Lung (tissue), 11 donors: ENCODE measurements at regions not wholly inside any gene's neighbourhood (a gene's known extent, or its start where the extent isn't known, plus 50 kb on each side); places are given as distances from the start of the nearest gene placed in this dataset.

Experiments
- ATAC-seq: fragments of 200-7000 bp; cut with Tn5 transposase; one replicate; pipeline ENCODE4 v1.9.1; 2020; ENCODE audit warnings: moderate number of reproducible peaks; ENCODE audit not compliant: insufficient read depth, low FRiP score
- DNase-seq, 3 donors: peaks; one replicate each; pipeline ENCODE4 v3.0.0-alpha.2; 2013 to 2017
- H3K27ac ChIP-seq, 2 donors: one replicate each; pipeline ENCODE4 v1.5.1; 2013; ENCODE audit warnings: mild to moderate bottlenecking in 2 of 2, moderate library complexity in 2 of 2, control low read depth in 1 of 2, inconsistent platforms in 1 of 2, low read depth in 1 of 2, low read length in 1 of 2
- H3K27me3 ChIP-seq, 3 donors: one replicate each; pipeline ENCODE4 v1.5.1; 2013; ENCODE audit warnings: low read length in 2 of 3; ENCODE audit not compliant: control insufficient read depth in 3 of 3, insufficient read depth in 3 of 3
- H3K36me3 ChIP-seq, 4 donors: one replicate each; pipeline ENCODE4 v1.5.1; 2013; ENCODE audit warnings: low read length in 4 of 4, mild to moderate bottlenecking in 1 of 4, moderate library complexity in 1 of 4; ENCODE audit not compliant: control insufficient read depth in 4 of 4, insufficient read depth in 4 of 4
- H3K4me1 ChIP-seq, 5 donors: one replicate each; pipeline ENCODE4 v1.5.1; 2013; ENCODE audit warnings: low read length in 5 of 5, mild to moderate bottlenecking in 2 of 5, moderate library complexity in 1 of 5; ENCODE audit not compliant: control insufficient read depth in 5 of 5, insufficient read depth in 5 of 5
- H3K4me3 ChIP-seq: one replicate; pipeline ENCODE4 v1.5.1; 2013; ENCODE audit warnings: mild to moderate bottlenecking, control low read depth, moderate library complexity
- H3K9ac ChIP-seq, 2 donors: one replicate each; pipeline ENCODE4 v1.5.1; 2013; ENCODE audit warnings: low read length in 2 of 2, control low read depth in 1 of 2; ENCODE audit not compliant: insufficient read depth in 1 of 2
- H3K9me3 ChIP-seq, 4 donors: one replicate each; pipeline ENCODE4 v1.5.1; 2013; ENCODE audit warnings: low read length in 3 of 4, mild to moderate bottlenecking in 1 of 4, moderate library complexity in 1 of 4; ENCODE audit not compliant: control insufficient read depth in 4 of 4, insufficient read depth in 3 of 4
- CTCF ChIP-seq: IDR thresholded peaks from 2 replicates; pipeline ENCODE4 v1.5.1; 2012; ENCODE audit warnings: mild to moderate bottlenecking; ENCODE audit errors: control extremely low read depth, extremely low read depth
- WGBS, 2 donors: extraction: QIAGEN DNeasy Blood & Tissue Kit; methylation state at CpG; one replicate each; pipeline ENCODE4 v1.1.7; 2013; 5-methylcytosine and 5-hydroxymethylcytosine counted together
- donor health status: control.
- donor health status: control.
- donor health status: Bipolar disorder and iron deficiency.
- donor health status: healthy.
- donor health status: DM: yes; HTN: yes; CAD: no.

DNA sequence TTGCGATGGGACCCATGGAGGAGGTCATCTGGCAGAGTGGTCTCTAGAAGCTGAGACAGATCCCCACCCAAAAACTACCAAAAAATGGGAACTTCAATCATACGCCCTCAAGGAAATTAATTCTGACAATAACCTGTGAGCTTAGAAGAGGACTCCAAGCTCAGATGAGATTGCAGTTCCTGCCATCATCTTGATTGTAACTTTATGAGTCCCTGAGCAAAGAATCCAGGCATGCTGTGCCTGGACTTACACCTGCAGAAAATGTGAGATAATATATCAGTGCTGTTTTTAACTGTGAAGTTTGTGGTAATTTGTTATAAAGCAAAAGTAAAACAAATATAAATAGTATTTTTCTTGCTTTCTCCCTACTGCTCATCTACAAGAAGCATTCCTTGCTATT is 299.6 kb upstream of the MBL2 start:
- peaks cover 0 to 2% (median 0%) of the 10 kb centered on the region in 4 donors for H3K9me3 ChIP-seq
- no peak for TF ChIP-seq CTCF
- ATAC-seq (no peak), DNase-seq (no peak)
- H3K4me1 ChIP-seq: peaks cover 0 to 10% (median 0%) of the 10 kb centered on the region in 5 donors
- no peak overlapping the region for H3K27ac ChIP-seq
- H3K4me3 ChIP-seq: no peak overlapping the region
- H3K36me3 ChIP-seq: no peaks in the 10 kb centered on the region
- H3K9ac ChIP-seq: no peak overlapping the region
- 78 to 87% methylated on average over 2 of the region's 2 CpGs for WGBS, 2 donors
- no peaks in the 10 kb centered on the region for H3K27me3 ChIP-seq

DNA sequence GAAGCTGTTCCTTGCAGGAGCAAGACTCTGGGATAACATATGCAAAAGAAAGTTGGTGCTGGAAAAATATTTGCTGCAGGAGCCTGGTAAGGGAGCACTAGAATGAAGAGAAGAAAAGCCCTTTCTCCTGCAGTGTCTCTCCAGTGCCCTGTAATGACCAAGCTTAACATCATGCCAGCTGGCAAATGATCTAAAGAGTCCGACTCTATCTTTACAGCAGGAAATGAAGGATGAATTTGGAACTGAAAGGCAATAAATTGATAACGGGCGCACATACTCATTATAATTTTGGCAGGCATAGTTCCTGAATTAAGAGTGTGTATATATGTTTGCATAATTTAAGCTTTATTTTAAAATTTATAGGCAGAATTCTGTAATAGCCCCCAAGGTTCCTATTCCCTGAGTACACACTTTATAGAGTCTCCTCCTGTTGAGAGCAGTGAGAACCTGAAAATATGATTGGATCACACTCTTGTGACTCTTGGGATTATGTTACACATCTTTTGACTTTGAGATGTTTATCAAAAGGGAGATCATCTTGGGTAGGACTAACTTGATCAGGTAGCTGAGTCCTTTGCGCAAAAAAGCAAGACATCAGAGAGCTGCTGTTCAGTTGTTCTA is 299.0 kb upstream of the MBL2 start:
- peaks cover 0 to 10% (median 0%) of the 10 kb centered on the region in 5 donors for H3K4me1 ChIP-seq
- no peak overlapping the region for H3K9ac ChIP-seq
- no peak for TF ChIP-seq CTCF
- DNase-seq (peak; percentile 24 to 67 (median 60)), ATAC-seq (no peak)
- H3K4me3 ChIP-seq: no peak overlapping the region
- H3K9me3 ChIP-seq: peaks cover 0 to 2% (median 0%) of the 10 kb centered on the region in 4 donors
- H3K27ac ChIP-seq: no peak overlapping the region
- H3K36me3 ChIP-seq: no peaks in the 10 kb centered on the region
- no peaks in the 10 kb centered on the region for H3K27me3 ChIP-seq
- 40 to 47% methylated on average over 4 of the region's 4 CpGs for WGBS, 2 donors

GRCh38 chr10:53069013-53069412 is 296.4 kb upstream of the MBL2 start:
- no peaks in the 10 kb centered on the region for H3K27me3 ChIP-seq
- H3K27ac ChIP-seq: no peak overlapping the region
- no peak overlapping the region for H3K9ac ChIP-seq
- no peak for DNase-seq
- no peak overlapping the region for H3K4me3 ChIP-seq
- ATAC-seq: no peak
- H3K36me3 ChIP-seq: no peaks in the 10 kb centered on the region
- no peaks in the 10 kb centered on the region for H3K9me3 ChIP-seq
- peaks cover 0 to 10% (median 0%) of the 10 kb centered on the region in 5 donors for H3K4me1 ChIP-seq
- no peak for TF ChIP-seq CTCF

DNA sequence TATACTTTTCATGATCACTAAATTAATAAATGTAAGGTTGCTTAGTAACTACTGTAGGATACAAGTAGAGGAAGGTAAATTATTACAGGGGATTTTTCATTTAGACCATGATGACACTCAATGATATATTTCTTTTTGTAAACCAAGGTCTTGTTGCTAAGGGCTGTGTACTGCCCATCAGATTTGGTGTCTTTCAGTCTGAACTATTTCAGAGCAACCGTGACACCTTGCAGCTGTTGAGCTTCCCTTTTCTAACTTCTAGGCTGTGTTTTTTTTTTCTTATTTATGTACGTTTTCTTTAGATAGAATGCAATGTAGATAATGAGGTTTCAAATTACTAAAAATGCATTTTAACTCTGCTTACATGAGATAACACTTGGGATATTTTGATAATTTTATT is 292.0 kb upstream of the MBL2 start:
- Histone ChIP-seq H3K4me3 (no peak overlapping the region), H3K9ac (no peak overlapping the region), H3K36me3 (no peaks in the 10 kb centered on the region), H3K27ac (no peak overlapping the region), H3K27me3 (no peaks in the 10 kb centered on the region), H3K4me1 (no peaks in the 10 kb centered on the region), H3K9me3 (no peaks in the 10 kb centered on the region)
- no peak for ATAC-seq
- no peak for TF ChIP-seq CTCF
- peak; percentile 30 to 59 (median 56) for DNase-seq
- 21 to 37% methylated on average over 2 of the region's 2 CpGs for WGBS, 2 donors
